ENCODE measurements at regions not wholly inside any gene's neighbourhood (a gene's known extent, or its start where the extent isn't known, plus 50 kb on each side); places are given as distances from the start of the nearest gene placed in this dataset.

GRCh38 chr17:73938706-73939105 lies 264.8 kb upstream of the RPL38 start:
- no peak for DNase-seq

- DNase-seq: no peak
Measured at GRCh38 chr17:73939806-73940205, 263.7 kb upstream of the RPL38 start.

- DNase-seq: no peak
Measured at GRCh38 chr17:73940511-73940910, 263.0 kb upstream of the RPL38 start.

GRCh38 chr17:73941919-73942530 lies 261.5 kb upstream of the RPL38 start:
- no peak for DNase-seq

- no peak for DNase-seq
Measured at GRCh38 chr17:73942703-73943415, 260.6 kb upstream of the RPL38 start.

- no peak for DNase-seq
Measured at GRCh38 chr17:73943416-73944110, 259.9 kb upstream of the RPL38 start.

- no peak for DNase-seq
Measured at GRCh38 chr17:73944366-73944765, 259.1 kb upstream of the RPL38 start.

GRCh38 chr17:73947281-73947965 lies 256.1 kb upstream of the RPL38 start:
- DNase-seq: no peak

GRCh38 chr17:73947966-73948355 lies 255.5 kb upstream of the RPL38 start:
- no peak for DNase-seq

- no peak for DNase-seq
Measured at GRCh38 chr17:73949903-73950592, 253.4 kb upstream of the RPL38 start.

- no peak for DNase-seq
Measured at GRCh38 chr17:73950593-73950914, 252.9 kb upstream of the RPL38 start.

- DNase-seq: no peak
Measured at GRCh38 chr17:73952082-73952479, 251.4 kb upstream of the RPL38 start.

- peak in 2 of 5 donors; percentile 10 to 20 for DNase-seq
Measured at GRCh38 chr17:73952480-73953205, 250.8 kb upstream of the RPL38 start.

- no peak for DNase-seq
Measured at GRCh38 chr17:73953206-73954033, 250.1 kb upstream of the RPL38 start.

GRCh38 chr17:73954951-73955350 lies 248.5 kb upstream of the RPL38 start:
- no peak for DNase-seq

- no peak for DNase-seq
Measured at GRCh38 chr17:73955616-73956015, 247.9 kb upstream of the RPL38 start.

GRCh38 chr17:73956169-73956568 lies 247.3 kb upstream of the RPL38 start:
- DNase-seq: no peak

- DNase-seq: peak in 4 of 5 donors; percentile 4 to 46 (median 24)
Measured at GRCh38 chr17:73956595-73957465, 246.6 kb upstream of the RPL38 start.

GRCh38 chr17:73957564-73957963 lies 245.9 kb upstream of the RPL38 start:
- DNase-seq: no peak

- no peak for DNase-seq
Measured at GRCh38 chr17:73958453-73958852, 245.0 kb upstream of the RPL38 start.
